ENCODE measurements at regions not wholly inside any gene's neighbourhood (a gene's known extent, or its start where the extent isn't known, plus 50 kb on each side); places are given as distances from the start of the nearest gene placed in this dataset.

- H3K4me1 ChIP-seq = no peaks in the 10 kb centered on the region
- H3K36me3 ChIP-seq = no peaks in the 10 kb centered on the region
- no peaks in the 10 kb centered on the region for H3K27me3 ChIP-seq
- no peaks in the 10 kb centered on the region for H3K9me3 ChIP-seq
- H3K4me3 ChIP-seq (ENCODE audit: low read depth, low read length) = no peak overlapping the region
- TF ChIP-seq, protein P1, sequence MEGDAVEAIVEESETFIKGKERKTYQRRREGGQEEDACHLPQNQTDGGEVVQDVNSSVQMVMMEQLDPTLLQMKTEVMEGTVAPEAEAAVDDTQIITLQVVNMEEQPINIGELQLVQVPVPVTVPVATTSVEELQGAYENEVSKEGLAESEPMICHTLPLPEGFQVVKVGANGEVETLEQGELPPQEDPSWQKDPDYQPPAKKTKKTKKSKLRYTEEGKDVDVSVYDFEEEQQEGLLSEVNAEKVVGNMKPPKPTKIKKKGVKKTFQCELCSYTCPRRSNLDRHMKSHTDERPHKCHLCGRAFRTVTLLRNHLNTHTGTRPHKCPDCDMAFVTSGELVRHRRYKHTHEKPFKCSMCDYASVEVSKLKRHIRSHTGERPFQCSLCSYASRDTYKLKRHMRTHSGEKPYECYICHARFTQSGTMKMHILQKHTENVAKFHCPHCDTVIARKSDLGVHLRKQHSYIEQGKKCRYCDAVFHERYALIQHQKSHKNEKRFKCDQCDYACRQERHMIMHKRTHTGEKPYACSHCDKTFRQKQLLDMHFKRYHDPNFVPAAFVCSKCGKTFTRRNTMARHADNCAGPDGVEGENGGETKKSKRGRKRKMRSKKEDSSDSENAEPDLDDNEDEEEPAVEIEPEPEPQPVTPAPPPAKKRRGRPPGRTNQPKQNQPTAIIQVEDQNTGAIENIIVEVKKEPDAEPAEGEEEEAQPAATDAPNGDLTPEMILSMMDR (IDR thresholded peaks at IDR 0.05; ENCODE audit: low read depth, low read length) = no peak
- no peak for DNase-seq
Measured at GRCh38 chr17:22131740-22132139, 439.4 kb downstream of the KCNJ18 start.

DNA sequence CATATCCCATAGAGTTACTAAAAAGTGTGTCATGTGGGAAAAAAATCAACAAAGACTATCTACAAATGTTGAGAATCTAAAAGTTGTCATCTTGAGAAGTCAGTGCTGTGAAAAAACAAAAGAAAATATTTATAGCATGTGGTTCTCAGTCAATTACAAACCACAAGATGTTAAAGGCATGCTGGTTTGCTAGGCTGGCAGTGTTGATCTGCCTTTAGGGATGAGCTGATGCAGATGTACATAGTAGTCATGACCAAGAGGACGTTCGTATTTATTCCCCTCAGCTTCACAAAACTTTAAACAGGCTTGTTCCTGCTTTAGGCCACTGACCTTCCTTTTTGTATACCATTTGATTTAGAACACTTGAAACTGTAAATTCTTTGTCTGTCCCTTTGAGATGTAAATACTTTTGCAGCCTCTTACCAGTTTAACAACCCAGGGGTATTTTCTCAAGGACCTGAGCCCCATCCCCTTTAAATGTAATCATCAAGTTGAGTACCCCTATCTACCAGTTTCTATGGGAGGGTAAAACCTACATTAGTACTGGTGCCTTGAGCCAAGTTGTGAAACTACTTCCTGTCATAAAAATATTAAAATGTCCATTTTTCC, 446.6 kb downstream of the KCNJ18 start:
- H3K4me3 ChIP-seq (ENCODE audit: low read depth, low read length) = no peak overlapping the region
- no peaks in the 10 kb centered on the region for H3K36me3 ChIP-seq
- H3K4me1 ChIP-seq = no peaks in the 10 kb centered on the region
- no peak for DNase-seq
- no peaks in the 10 kb centered on the region for H3K27me3 ChIP-seq
- no peaks in the 10 kb centered on the region for H3K9me3 ChIP-seq
- TF ChIP-seq, protein P1 (IDR thresholded peaks at IDR 0.05; ENCODE audit: low read depth, low read length) = no peak

DNA sequence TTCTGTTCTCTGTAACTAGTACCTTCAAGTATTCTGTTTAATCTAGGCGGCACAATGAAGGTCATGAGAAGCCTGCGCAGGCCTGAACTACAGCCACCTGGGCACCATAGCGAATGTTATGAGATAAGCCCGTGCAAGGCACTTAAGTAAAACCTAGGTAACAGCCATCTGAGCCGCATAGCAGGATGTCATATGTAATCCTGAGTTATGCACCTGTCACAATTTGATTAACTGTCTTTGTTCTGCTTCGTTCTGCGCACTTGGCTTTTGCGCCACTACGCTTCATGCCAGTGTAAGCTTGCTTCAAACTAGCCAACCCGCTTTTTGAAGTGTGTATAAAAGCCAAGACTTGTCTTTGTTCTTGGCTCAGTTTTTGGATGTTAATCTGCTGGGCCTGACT, 449.8 kb downstream of the KCNJ18 start:
- no peak overlapping the region for H3K4me3 ChIP-seq (ENCODE audit: low read depth, low read length)
- no peaks in the 10 kb centered on the region for H3K27me3 ChIP-seq
- no peaks in the 10 kb centered on the region for H3K9me3 ChIP-seq
- H3K4me1 ChIP-seq = no peaks in the 10 kb centered on the region
- TF ChIP-seq, protein P1 (IDR thresholded peaks at IDR 0.05; ENCODE audit: low read depth, low read length) = no peak
- no peaks in the 10 kb centered on the region for H3K36me3 ChIP-seq
- DNase-seq = no peak

- H3K9me3 ChIP-seq = no peaks in the 10 kb centered on the region
- H3K4me3 ChIP-seq (ENCODE audit: low read depth, low read length) = no peak overlapping the region
- H3K4me1 ChIP-seq = no peaks in the 10 kb centered on the region
- no peaks in the 10 kb centered on the region for H3K36me3 ChIP-seq
- no peak for DNase-seq
- TF ChIP-seq, protein P1 (IDR thresholded peaks at IDR 0.05; ENCODE audit: low read depth, low read length) = no peak
- H3K27me3 ChIP-seq = no peaks in the 10 kb centered on the region
Measured at GRCh38 chr17:22145605-22146178, 453.4 kb downstream of the KCNJ18 start.

GRCh38 chr17:22158364-22158763, 466.0 kb downstream of the KCNJ18 start:
- no peak overlapping the region for H3K4me3 ChIP-seq (ENCODE audit: low read depth, low read length)
- TF ChIP-seq, protein P1 (IDR thresholded peaks at IDR 0.05; ENCODE audit: low read depth, low read length) = no peak
- H3K36me3 ChIP-seq = no peaks in the 10 kb centered on the region
- H3K9me3 ChIP-seq = no peaks in the 10 kb centered on the region
- H3K4me1 ChIP-seq = no peaks in the 10 kb centered on the region
- H3K27me3 ChIP-seq = no peaks in the 10 kb centered on the region
- no peak for DNase-seq

DNA sequence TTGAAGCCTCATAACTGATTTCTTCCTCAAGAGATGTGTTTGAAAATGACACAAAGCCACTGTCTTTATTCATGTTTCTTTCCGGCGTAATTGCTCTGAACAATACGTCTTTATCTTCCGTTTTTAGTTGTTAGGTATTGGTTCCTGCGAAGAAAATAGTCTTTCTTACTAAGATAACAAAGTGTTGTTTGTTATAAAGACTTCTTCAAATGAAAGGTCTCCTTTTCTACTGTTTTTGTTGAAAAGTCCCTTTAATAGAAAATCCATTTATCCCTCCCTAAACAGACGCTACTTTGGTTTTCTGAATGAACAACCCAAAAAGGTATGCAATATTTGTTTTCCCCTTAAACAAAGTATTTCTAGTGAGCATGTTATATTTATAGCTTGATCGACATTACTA, 469.1 kb downstream of the KCNJ18 start:
- Histone ChIP-seq H3K4me3 (ENCODE audit: low read depth, low read length) (no peak overlapping the region), H3K27me3 (no peaks in the 10 kb centered on the region), H3K9me3 (no peaks in the 10 kb centered on the region), H3K4me1 (no peaks in the 10 kb centered on the region), H3K36me3 (no peaks in the 10 kb centered on the region)
- DNase-seq = no peak
- TF ChIP-seq, protein P1 (IDR thresholded peaks at IDR 0.05; ENCODE audit: low read depth, low read length) = no peak

Measured in BE2C (cell line).